Myocyte (in vitro differentiated cells): ENCODE measurements at regions not wholly inside any gene's neighbourhood (a gene's known extent, or its start where the extent isn't known, plus 50 kb on each side); places are given as distances from the start of the nearest gene placed in this dataset.
A peak's percentile ranks its signal among the peaks of the same experiment; 100 is the strongest.
"Not testable (repeated sequence)": the region's sequence is repeated elsewhere in the genome, so short reads cannot be mapped to it uniquely, and the experiment has no call there.

Experiments used
- DNase-seq: peaks from one replicate; pipeline ENCODE4 v3.0.0-alpha.2; 2012; ENCODE audit warnings: low read depth

DNA sequence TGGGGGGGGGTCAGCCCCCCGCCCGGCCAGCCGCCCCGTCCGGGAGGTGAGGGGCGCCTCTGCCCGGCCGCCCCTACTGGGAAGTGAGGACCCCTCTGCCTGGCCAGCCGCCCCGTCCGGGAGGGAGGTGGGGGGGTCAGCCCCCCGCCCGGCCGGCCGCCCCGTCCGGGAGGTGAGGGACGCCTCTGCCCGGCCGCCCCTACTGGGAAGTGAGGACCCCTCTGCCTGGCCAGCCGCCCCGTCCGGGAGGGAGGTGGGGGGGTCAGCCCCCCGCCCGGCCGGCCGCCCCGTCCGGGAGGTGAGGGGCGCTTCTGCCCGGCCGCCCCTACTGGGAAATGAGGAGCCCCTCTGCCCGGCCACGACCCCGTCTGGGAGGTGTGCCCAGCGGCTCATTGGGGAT, 210.7 kb upstream of the RPL34 start:
- not testable (repeated sequence) for DNase-seq

- DNase-seq = no peak
These were observed 214.8 kb upstream of the RPL34 start for GRCh38 chr4:108405586-108405985.

GRCh38 chr4:108400309-108400708, 220.1 kb upstream of the RPL34 start:
- DNase-seq = no peak

DNA sequence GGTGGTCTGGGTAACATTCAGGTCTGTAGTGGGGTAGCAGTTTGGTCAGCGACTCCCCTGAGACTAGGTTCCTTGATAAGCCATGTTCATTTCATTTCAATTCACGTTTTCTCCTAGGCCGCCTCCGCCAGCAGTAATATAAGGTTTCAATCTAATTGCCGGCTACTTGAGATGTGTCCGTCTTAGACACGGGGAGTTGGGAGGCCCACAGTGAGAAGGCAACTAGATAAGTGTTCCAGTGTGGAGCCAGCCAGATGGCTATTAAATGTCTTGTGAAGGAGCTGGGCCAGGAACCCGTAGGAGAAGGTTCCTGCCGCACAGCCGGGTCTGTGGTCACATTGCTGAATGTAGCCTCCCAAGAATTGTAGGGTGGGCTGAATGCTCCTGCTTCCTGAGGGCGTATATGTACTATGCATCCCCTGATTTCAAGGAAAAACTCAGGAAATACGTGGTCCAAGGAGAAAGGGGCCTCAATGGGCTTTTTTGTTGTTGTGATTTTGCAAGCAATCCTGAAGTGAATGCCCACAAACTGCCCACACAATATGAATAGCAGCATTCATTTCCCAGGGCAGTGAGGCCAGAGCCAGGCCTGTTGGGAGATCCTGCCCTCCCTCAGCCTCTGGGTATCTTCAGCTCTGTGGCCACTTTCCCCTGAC, 220.6 kb upstream of the RPL34 start:
- no peak for DNase-seq

DNA sequence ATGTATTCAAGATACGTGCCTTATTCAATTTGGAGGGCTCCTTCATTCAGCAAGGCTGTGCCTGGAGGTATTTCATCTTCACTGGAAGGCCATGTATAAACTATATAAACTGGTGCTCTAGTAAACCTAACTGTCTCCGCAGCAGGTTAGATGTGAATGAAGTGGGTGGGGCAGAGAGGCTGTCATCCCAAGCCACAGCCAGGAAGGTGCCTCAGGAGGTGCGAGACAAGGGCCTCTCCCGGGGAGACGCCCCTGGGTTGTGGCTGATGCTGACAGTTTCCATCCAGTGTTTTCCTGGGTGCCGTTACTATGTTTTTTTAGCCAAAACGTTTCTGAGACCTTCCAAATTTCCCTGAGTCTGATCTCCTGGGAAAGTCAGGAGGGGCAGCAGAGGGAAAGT, 221.5 kb upstream of the RPL34 start:
- DNase-seq = no peak

- DNase-seq = no peak
These were observed 222.1 kb upstream of the RPL34 start for GRCh38 chr4:108398316-108398715.

- DNase-seq = no peak
These were observed 222.5 kb upstream of the RPL34 start for GRCh38 chr4:108397850-108398249.

GRCh38 chr4:108396900-108397497, 223.4 kb upstream of the RPL34 start:
- no peak for DNase-seq

DNA sequence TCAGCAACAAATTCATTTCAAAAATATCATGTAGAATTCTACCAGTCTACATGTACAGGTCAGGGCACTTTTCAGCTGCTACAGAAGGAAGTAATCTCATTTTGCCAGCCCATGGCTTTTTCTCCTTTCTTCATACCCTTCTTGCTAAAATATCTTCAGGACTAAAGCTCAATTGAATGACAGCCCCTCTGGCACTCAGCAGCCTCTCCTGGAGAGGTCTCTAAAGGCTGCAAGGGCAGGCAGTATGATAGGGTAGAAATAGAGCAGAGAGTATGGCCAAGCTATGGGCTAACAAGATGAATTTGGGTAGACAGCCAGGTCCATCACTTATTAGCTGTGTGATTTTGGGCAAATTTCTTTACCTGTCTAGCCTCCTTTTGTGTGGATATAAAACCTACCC, 224.6 kb upstream of the RPL34 start:
- no peak for DNase-seq

GRCh38 chr4:108393890-108394472, 225.2 kb upstream of the LEF1 start:
- no peak for DNase-seq

DNA sequence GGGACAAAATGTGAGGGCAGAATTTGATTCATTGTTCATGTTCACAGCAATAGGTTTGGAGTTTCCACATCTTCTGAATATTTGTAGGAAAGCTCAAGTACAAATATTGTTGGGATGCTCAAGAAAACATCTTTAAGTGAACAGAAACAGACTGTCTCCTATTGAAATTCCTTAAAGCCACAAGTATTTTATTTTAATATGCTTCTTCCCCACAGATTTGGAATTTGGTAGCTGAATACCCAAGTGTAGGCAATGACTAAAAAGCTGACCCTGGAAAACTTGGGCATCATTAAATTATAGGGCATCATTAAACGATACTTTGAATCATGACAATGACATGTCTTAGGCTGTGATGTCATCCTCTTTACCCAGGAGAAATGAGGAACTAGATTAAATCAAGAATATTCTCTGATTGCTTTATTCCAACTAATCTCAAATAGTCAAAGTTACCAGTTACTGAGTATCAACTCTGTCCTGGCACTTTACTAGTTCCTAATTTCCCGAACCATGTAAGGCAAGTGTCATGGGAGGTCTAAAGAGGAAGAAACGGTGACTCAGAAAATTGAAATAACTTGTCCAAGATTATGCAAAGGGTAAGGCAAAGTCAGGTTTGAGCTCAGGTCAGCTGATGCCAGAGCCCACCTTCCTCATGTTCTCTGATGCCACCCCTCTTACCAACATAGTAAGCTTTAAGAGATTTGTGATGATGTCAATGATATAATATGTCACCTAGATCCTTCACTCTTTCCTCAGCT, 223.1 kb upstream of the LEF1 start:
- peak; percentile 16 for DNase-seq

- peak; percentile 34 for DNase-seq
These were observed 216.3 kb upstream of the LEF1 start for GRCh38 chr4:108385076-108385475.

DNA sequence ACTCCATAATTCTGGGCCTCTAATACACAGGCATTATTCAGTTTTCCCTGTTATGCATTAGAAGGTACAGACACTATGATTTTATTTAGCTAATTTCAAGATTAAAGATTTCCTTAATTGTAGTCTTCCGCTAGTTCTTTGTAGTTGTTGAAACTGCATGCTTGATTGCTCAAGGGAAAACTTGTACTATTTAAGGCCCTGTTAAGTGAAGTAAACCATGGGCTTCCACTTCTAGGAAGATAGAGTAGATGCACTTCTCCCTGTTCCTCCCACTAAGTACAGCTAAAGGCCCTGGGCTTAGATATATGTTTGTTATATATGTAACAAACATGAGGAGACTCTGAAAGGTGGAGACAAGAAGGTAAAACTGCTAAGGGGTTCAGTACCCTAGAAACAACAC, 215.8 kb upstream of the LEF1 start:
- no peak for DNase-seq

DNA sequence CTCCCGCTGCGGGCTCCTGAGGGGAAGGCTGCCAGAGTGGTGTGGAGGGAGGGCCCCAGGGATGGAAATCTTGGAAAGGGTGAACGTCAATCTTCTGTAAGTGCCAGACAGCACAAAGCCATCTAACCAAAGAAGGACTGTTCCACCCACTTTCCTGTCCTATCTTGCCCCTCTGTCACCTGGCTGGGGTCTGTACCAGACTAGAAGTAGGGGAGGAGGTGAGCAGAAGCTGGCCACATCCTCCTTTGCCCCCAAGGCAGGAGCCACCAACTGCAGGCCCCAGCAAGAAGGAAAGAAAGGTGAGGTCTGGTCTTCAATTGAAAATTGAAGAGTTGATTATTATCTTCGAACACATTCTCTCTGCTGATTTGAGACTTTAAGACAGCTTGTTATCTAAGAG, 214.4 kb upstream of the LEF1 start:
- DNase-seq = no peak

- DNase-seq = no peak
These were observed 214.0 kb upstream of the LEF1 start for GRCh38 chr4:108382751-108383150.

DNA sequence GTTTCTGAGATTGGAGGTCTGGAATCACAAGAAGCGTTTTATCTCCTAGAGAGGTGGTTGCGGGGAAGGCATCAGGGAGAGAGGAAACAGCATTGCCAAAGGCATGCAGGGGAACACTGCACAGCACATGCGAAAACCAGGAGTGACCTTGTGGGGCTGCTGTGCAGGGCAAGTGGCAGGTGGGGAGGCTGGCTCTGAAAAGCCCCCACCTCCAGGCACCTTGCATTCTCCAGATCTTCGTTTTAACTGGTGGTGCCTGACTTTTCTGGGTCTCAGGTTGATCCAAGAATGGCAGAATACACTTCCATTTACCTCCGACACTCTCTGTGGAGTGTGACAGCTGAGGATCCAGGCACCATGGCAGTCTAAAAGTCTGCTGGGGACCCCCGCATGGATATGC, 209.4 kb upstream of the LEF1 start:
- DNase-seq = no peak

GRCh38 chr4:108377021-108377420, 208.3 kb upstream of the LEF1 start:
- peak; percentile 46 for DNase-seq

DNA sequence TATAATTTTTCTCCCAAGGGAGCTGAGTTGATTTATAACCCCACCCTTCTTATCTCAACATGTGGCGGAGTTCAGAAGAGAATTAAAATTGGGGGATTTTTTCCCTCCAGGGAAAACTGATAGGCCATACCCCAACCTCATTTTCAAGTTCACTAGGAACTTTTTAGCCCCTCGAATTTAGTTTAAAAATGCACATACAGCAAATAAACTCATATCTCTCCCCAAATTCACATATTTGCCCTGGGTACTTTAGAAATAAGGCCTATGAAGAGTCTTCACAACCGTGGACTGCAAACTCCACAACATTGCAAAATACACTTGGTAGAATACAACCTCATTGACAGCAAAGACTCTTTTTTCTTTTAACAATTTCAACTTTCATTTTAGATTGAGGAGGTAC, 206.7 kb upstream of the LEF1 start:
- DNase-seq = no peak

- no peak for DNase-seq
These were observed 203.9 kb upstream of the LEF1 start for GRCh38 chr4:108372681-108373080.

DNA sequence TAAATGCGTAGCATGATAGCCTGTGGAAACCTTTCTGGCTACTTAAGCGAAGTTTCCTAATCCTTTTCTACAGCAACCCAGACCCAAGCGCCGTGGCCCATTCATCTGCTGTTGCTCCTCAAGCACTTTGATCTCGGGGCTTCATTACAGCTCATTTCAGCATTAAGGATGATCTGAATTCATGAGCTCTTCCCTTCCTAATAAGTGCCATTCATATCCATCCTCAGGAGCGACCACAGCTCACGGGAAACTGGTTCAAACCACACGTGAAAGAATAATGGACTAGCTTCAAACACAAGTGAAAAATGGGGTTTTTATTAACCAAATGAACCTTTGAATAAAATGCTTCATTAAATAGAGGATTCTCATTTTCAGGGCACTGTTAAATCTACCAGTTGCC, 202.6 kb upstream of the LEF1 start:
- DNase-seq = no peak

DNA sequence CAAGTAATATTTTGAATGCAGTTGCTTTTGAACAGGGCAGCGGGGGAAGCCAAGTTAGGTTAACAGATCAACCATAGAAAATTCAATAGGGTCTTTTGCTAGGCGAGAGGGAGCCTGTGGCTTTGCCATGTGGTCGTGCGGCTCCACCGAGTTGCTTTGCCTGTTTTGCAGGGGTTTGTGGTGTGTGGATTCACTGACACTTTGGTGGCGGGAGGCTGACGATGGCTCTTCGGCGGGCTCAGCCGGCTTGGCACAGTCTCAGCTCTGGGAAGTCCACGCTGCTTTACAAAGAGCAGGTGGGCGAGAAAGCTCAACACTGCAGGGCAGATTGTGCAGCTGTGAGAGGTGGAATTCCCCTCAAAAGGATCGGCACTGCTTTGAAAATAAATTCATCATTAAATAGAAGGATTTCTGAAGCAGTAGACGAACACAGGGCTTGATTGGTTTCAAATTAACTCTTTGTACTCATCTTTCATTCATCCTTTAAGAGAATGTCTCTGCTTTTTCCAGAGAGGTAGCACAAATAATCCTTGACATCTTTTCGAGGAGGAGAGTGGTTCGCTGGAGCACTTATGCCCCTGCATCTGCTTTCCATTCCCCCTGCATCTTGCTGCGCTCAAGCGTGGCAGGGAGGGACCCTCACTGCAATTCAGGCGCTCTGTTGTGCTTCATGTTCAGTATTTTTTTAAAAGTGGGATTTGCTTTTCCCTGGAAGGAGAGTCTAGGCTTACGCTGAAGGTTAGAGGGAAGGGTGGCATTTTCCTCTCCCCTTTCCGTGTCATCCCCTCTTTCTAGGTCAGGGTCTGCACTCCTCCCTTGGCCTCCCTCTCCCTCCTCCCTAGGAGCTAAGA, 201.8 kb upstream of the LEF1 start:
- DNase-seq = no peak
